ENCODE measurements at regions not wholly inside any gene's neighbourhood (a gene's known extent, or its start where the extent isn't known, plus 50 kb on each side); places are given as distances from the start of the nearest gene placed in this dataset.
"Not testable (repeated sequence)": the region's sequence is repeated elsewhere in the genome, so short reads cannot be mapped to it uniquely, and the experiment has no call there.

DNA sequence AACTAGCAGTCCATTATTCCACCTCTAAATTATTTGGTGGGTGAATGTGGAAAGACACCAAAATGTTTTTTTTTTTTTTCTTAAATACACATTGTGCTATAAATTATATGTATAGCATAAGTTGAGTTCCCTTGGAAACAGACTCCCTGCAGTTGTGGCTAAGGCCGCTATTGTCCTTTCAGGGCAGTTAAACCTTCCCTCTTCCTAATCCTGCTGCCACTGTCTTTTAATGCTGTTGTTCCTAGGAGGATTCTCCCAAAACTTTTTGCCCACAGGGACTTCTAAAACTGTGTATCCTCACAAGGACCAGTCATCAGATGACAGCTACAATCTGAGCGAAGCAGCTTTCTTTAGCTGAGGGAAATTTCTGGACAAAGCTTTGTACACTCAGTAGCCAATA lies 478.9 kb upstream of the CHORDC1 start:
- no peak for DNase-seq (ENCODE audit: low read depth)

DNA sequence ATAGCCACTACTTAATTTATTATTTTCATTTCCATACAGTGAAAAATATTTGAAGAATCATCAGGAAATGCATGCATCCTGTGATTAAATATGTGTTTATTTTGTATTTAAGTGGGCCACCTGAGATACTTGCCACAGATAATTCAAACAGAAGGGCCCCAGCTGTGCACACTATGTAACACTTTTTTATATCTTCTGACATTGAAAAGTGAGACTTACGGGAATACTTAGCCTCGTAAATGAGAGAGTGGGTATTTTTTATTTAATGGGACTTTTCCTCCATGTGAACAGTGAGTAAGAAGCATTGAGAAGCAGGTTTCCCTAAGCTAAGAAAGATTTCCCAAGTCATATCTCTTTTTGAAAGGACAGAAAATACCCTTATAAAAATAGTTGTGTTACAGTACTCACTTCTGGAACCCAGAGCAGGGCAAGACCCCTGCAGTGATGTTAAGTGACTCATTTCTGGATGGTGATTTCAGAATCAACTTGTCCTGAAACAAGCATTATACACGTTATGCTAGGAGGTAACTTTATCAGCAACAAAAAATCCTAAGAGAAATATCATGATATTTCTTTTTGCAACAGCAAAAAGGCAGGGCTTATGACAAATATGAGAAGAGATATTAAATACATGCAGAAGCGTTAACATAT lies 478.1 kb upstream of the CHORDC1 start:
- DNase-seq (ENCODE audit: low read depth): no peak

DNA sequence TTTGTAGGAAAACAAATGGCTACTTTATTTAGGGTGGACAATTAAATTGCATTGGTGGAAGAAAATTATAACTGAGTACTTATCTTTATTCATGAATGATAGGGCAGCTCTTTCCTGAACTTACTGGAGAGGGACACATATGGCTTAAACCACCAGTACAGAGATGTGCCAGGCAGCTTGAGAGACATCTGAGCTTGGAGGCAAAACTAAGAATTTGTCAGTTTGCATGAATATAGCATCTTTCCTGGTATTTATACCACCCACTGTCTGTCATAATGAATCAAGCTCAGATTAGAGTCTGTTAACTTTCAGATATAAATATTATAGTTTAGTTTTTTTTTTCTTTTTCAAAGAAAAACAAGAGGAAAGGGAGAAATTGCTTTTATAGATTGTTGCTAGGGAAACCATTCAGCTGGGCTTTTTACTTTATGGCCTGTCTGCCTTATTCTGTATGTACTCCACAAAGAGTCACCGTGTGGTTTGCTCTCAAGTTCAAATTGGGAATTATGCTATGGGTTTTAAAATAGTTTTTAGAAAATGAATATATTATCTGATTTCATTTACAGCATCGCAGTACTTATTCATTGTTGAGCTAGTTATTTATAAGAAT lies 477.0 kb upstream of the CHORDC1 start:
- no peak for DNase-seq (ENCODE audit: low read depth)

DNA sequence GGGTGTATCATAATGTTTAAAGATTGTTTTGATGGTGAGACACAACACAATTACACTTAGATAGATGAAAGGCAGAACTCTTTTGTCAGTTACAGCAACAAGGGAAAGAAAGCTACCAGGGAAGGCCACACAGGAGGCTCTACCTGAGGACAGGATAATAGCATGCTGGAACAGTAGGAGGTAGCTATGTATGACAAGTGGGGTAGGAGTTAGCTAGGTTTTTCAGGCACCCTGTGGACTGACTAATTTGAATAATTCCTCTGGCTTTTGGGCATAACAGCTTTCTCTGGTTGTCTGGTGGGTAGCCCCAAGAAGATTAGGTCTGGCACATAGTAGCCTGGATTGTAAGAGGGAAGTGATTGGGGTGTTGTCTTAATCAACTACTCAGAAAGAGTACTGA lies 475.4 kb upstream of the CHORDC1 start:
- no peak for DNase-seq (ENCODE audit: low read depth)

DNA sequence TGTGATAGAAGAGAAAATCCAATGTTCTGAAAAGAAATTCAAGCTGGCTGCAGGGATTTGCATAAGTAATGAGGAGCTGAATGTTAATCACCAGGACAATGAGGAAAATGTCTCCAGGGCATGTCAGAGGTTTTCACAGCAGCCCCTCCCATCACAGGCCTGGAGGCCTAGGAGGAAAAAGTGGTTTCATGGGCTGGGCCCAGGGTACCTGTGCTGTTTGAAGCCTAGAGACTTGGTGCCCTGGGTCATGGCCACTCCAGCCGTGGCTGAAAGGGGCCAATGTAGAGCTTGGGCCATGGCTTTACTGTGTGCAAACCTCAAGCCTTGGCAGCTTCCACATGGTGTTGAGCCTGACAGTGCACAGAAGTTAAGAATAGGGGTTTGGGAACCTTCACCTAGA lies 452.6 kb upstream of the CHORDC1 start:
- not testable (repeated sequence) for DNase-seq (ENCODE audit: low read depth)

DNA sequence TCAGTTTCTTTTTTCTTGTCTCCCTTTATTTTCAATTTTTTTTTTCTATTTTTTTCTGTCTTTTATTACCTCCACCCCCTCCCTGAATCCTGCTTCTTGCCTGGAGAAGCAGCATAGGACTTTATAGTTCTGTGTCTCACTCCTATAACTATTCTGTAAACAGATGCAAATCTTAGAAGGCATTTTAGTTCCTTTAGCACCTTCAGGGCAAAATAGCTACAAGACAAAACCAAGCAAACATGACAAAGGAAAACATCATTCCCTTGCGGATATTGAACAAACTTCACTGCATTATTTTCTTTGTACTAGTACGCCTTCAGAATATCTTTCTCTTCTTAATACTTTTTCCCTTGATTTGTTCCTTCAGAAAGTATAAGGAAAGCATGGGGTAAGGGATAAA lies 446.2 kb upstream of the CHORDC1 start:
- DNase-seq (ENCODE audit: low read depth): no peak

DNA sequence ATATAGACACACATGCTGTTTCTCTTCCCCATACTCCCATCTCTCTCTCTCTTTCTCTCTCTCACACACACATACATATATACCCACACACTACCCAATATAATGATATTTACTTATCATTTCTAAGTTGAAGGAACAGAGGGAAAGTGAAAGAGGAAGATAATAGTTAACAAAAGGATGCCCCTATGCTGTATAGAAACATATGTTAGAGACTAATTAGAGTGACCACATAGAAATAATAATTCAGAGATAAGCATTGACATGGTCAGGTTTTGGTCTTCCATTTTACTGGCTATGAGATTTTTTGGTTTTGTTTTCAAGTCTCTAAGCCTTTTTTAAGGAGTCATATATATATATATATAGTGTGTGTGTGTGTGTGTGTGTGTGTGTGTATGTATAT lies 445.7 kb upstream of the CHORDC1 start:
- DNase-seq (ENCODE audit: low read depth): no peak

DNA sequence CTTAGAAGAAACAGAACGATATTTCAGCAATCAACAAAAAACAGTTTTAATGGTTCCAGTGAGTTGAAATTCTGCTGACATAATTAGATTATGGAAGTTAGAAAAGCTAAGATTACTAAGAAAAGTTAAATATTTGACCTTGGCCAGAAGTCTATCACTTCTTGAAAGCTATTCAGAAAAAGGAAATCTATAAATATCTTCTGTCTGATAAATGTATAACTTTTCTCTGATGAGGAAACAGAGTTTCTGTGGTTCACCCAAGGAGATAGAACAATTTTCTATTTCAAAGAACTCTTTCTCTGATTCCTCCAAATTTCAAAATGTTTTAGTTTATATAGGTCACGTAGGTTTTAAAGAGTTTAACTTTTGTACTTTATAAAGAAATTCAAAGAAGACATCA lies 438.4 kb upstream of the CHORDC1 start:
- no peak for DNase-seq (ENCODE audit: low read depth)

DNA sequence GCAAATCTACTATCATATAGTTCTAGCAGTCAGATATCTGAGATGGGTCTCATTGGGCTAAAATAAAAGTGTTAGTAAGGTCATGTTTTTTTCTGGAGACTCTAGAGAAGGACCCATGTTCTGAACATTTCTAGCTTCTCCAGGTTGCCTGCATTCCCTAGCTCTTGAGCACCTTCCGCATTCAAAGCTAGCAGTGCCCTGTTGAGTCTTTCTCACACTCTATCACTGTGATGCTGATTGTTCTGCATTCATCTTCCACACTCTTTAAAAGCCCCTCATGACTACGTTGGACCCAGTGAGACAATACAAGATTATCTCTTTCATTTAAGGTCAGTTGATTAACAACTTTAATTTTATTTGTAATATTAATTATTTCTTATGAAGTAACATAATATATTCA lies 433.3 kb upstream of the CHORDC1 start:
- no peak for DNase-seq (ENCODE audit: low read depth)

DNA sequence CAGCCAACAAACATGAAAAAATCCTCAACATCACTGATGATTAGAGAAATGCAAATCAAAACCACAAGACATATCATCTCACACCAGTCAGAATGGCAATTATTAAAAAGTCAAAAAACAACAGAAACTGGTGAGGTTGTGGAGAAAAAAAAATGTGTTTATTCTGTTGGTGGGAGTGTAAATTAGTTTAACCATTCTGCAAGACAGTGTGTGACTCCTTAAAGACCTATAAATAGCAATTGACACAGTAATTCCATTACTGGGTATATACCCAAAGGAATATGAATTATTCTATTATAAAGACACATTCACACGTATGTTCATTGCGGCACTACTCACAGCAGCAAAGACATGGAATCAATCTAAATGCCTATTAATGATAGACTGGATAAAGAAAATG lies 427.3 kb upstream of the CHORDC1 start:
- DNase-seq (ENCODE audit: low read depth): no peak

DNA sequence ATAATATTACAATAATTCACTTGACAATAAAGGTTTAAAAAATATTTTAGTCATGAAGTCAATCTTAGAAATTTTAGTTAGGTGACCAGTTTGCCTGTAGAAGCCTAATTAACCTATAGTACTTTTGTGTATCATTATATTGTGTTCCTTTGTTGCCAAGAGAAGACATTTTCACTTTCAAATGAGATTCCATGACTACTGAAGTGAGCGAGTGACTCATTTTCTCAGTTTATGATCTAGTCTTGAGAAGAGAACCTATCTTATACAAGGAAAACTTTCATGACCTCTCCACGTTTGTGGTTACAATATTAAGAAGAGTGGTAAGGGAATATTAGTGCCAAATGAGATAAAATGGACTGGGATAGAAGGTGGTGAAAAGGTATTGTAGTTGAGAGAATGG lies 423.9 kb upstream of the CHORDC1 start:
- DNase-seq (ENCODE audit: low read depth): no peak

DNA sequence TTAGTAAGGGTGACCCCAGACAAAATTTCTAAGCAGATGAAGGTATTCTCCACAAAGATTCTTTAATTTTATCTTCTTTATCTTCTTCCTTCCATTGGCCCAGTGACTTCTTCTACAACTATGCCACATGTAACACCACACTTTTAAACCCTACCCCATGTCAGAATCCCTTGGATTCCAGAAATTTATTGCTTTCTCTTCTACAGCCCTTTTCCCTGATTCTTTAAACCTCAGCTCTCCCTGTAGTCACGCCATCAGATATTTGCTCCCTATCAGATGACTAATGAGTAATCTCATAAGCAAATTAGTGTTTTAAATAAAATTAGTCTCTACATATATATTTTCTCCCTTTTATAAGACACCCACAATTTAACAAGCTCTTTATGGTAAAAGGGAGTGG lies 423.4 kb upstream of the CHORDC1 start:
- DNase-seq (ENCODE audit: low read depth): no peak

DNA sequence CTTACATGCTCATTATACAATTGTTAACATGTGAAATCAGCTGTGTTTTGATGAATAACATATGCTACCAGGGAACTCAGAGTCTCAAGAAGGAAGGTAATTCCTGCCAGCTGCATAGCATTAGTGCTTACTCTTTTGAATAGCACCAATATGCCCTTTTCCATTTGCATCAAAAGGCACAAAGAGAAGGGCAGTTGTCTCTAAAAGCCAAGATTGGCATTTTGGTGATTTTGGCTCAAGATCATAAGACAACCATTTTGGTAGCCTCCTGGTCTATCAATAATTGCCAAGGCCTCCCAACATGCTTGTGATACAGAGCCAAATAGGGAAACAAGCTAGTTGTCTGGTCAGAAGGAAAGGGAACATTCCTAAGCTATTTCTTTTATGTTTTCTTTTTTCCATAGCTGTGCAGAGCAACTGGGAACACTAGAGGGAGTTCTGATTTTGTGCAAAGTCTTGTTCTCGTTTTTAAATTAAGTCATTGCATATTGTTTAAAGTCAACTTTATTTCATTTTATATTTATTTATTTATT lies 416.7 kb upstream of the CHORDC1 start:
- DNase-seq (ENCODE audit: low read depth): no peak

DNA sequence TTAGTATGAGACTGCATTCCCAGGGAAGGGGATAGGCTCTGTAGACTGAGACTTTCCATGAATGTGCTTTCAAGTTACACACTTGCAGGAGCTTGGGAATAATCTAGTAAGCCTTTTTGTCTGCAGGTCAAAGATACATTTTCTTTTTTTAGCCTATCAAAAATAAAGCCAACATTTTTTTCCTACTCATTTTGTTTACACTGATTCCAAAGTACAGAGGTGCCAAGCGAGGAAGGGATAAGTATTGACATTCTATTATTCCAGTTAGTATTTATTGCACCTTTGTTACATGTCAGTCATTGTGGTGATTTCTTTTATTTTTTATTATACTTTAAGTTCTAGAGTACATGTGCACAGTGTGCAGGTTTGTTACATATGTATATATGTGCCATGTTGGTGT lies 413.0 kb upstream of the CHORDC1 start:
- DNase-seq (ENCODE audit: low read depth): no peak

DNA sequence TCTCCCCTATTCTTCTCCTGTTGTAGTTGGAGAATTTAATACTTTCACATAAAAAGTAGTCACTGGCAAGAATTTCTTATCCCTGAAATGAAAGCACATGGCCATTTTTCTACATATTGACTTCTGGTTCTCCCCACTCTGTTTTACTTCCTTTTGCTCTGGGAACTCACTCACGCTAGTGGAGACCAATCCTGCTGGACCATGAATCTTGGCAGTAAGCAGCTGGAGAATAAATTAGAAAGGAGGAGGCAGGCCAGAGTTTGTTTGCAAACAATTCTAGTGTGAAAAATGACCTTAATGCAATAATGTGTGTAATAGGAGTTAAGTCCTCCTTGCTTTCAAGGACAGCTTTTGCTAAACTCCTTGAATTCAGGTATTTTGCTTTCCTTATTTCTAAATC lies 412.3 kb upstream of the CHORDC1 start:
- DNase-seq (ENCODE audit: low read depth): no peak

DNA sequence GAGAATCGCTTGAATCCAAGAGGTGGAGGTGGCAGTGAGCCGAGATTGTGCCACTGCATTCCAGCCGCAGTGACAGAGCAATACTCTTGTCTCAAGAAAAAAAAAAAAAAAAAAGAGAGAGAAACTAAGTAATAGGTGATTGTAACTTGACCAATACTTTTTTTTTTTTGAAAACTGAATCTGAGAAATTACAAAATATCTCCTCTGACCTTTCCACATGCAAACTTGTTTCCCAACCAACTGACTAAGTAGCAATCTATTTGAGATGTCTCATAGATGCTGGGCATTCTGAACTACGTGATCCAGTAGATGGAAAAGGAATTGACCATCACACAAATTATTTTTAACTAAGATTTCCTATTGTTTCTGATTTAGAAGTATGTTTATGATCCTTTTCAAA lies 407.3 kb upstream of the CHORDC1 start:
- no peak for DNase-seq (ENCODE audit: low read depth)

DNA sequence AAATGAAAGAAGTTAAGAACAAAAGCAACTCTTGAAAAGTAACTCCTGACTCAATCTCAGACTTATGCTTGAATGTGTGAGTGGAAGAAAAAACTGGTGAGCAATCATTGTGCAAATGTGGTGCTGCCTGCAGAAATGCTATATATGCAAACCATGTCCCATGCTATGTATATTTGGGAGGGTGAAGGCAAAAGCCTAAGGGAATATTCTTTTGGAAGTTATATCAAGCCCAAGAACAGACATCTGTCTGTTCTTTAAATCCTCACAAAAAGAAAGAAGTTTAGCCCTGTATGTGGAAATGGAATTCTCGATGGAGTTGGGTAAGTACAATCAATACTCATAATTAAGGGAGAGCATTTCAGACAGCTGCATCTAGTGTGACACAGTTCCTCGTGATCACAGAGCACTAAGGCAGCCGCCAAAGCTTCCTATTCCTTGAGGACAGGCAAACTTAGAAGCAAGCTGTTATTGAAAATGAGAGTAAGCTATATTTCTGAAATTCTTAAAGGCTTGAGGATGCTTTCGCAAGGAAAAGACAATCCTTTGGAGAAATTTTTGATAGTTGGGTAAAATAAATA lies 406.5 kb upstream of the CHORDC1 start:
- DNase-seq (ENCODE audit: low read depth): no peak

DNA sequence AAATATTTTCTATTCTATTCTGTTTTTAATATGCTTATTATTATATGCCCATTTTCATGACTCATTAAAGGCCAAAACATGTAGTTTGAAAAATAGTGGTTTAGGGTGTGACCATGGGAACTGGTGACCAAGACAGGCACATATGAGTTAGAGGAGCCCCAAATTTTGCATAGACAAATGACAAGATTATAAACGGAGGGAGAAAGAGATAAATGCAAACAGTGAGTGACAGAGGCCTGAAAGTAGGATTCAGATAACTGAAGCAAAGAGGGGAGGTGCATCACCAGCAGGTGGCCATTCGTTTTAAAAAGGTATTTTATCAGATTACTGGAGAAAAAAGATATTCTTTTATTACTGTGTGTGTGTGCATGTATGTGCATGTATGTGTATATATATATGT lies 391.5 kb upstream of the CHORDC1 start:
- DNase-seq (ENCODE audit: low read depth): no peak

DNA sequence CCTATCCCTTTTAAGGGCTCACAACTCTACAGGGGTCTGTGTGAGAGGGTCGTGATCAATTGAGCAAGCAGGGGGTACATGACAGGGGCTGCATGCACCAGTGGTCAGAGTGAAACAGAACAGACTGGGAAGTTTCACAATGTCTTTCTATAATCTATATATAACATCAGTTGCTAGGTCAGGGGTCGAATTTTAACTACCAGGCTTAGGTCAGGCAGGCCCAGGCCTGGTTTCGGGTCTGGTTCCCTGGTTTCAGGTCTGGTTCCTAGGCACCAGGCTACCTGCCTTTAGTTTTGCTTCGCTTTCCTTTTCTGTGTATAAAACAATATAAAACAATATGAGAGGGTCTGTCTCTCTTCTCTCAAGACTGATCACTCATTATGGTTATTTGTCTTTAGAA lies 390.2 kb upstream of the CHORDC1 start:
- DNase-seq (ENCODE audit: low read depth): not testable (repeated sequence)

DNA sequence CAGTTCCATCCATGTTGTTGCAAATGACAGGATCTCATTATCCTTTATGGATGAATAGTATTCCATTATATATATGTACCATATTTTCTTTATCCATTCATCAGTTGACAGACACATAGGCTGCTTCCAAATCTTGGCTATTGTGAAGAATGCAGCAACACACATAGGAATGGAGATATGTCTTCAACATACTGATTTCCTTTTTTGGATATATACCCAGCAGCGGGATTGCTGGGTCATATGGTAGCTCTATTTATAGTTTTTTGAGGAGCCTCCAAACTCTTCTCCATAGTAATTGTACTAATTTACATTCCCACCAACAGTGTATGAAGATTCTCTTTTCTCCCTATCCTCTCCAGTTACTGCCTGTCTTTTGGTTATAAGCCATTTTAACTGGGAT lies 383.9 kb upstream of the CHORDC1 start:
- no peak for DNase-seq (ENCODE audit: low read depth)

DNA sequence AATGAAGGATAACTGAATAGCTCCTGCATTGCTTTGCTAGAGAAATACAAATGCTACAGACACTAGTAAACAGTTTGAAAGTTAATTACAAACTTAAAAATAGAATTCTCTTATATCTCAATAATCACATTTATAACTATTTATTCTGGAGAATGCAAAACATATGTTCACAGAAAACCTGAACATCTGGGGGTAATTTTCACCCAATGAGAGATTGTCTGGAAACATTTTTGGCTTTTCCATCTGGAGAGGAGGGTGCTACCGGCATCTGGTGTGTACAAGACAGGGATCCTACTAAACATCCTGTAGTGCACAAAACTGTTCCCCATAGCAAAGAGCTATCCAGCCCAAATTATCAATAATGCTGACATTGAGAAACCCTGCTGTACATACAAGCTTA lies 378.4 kb upstream of the CHORDC1 start:
- no peak for DNase-seq (ENCODE audit: low read depth)

DNA sequence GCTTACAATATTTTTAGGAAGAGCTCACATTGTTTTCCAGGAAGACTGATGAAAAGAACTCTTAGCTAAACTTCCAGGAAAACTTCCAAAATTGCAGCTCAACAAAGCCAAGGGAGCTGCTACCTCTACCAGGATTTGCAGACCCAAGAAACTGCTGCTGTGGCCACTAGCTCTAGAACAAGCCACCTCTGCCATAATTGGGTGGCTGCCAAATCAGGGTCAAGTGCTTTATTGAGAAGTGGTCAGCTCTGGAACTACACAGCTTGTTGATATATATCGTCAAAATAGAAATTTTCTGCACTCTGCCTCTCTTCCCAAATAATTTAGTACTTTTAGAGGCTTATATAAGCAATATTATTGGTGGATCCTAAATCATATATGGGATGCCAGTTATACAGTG lies 371.8 kb upstream of the CHORDC1 start:
- no peak for DNase-seq (ENCODE audit: low read depth)

DNA sequence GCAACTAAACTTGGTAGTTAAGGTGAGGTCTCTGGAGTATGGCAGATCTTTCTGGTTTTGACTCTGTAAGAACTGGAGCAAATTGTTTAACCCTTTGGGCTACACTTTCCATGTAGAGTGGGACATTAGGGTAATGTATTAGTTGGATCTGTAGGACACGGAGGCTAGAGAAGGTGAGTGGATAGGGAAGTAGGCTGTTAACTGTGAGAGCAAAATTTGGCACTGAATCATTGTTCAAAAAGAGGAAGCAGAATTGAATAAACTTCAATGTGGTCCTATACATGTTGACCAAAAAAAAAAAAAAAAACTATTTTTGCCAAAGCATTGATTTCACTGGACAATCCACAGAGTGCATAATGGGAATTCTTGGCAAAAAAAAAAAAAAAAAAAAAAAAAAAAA lies 370.2 kb upstream of the CHORDC1 start:
- DNase-seq (ENCODE audit: low read depth): no peak
